Medulla oblongata (tissue), 1 donor: ENCODE measurements at regions not wholly inside any gene's neighbourhood (a gene's known extent, or its start where the extent isn't known, plus 50 kb on each side); places are given as distances from the start of the nearest gene placed in this dataset.

ENCODE experiments used
- DNase-seq: peaks from one replicate; pipeline ENCODE4 v3.0.0-alpha.2; 2015; ENCODE audit errors: extremely low spot score

GRCh38 chr12:61757831-61758505 is 502.2 kb upstream of the USP15 start:
- no peak for DNase-seq

- DNase-seq, result no peak
These were observed 501.5 kb upstream of the USP15 start for GRCh38 chr12:61758661-61759060.

- no peak for DNase-seq
These were observed 494.3 kb upstream of the USP15 start for GRCh38 chr12:61765926-61766325.

GRCh38 chr12:61780435-61780834 is 479.8 kb upstream of the USP15 start:
- DNase-seq, result no peak

- DNase-seq, result no peak
These were observed 479.1 kb upstream of the USP15 start for GRCh38 chr12:61781021-61781581.

GRCh38 chr12:61796846-61797245 is 463.4 kb upstream of the USP15 start:
- DNase-seq, result no peak

GRCh38 chr12:61797266-61797665 is 462.9 kb upstream of the USP15 start:
- no peak for DNase-seq

GRCh38 chr12:61798778-61799177 is 461.4 kb upstream of the USP15 start:
- no peak for DNase-seq

- DNase-seq, result no peak
These were observed 455.9 kb upstream of the USP15 start for GRCh38 chr12:61804301-61804700.

GRCh38 chr12:61808856-61809255 is 451.3 kb upstream of the USP15 start:
- DNase-seq, result no peak

GRCh38 chr12:61810486-61810885 is 449.7 kb upstream of the USP15 start:
- DNase-seq, result no peak

- DNase-seq, result no peak
These were observed 438.8 kb upstream of the USP15 start for GRCh38 chr12:61821381-61821780.

GRCh38 chr12:61823102-61823501 is 437.1 kb upstream of the USP15 start:
- no peak for DNase-seq

GRCh38 chr12:61846765-61847164 is 413.4 kb upstream of the USP15 start:
- DNase-seq, result no peak

GRCh38 chr12:61848893-61849292 is 411.3 kb upstream of the USP15 start:
- DNase-seq, result no peak

- no peak for DNase-seq
These were observed 406.3 kb upstream of the USP15 start for GRCh38 chr12:61853945-61854344.

- no peak for DNase-seq
These were observed 405.3 kb upstream of the USP15 start for GRCh38 chr12:61854902-61855301.

GRCh38 chr12:61857968-61858367 is 402.2 kb upstream of the USP15 start:
- DNase-seq, result no peak

GRCh38 chr12:61860451-61860850 is 399.8 kb upstream of the USP15 start:
- DNase-seq, result no peak

GRCh38 chr12:61862986-61863385 is 397.2 kb upstream of the USP15 start:
- no peak for DNase-seq

GRCh38 chr12:61863811-61864210 is 396.4 kb upstream of the USP15 start:
- DNase-seq, result no peak

GRCh38 chr12:61869796-61870195 is 390.4 kb upstream of the USP15 start:
- no peak for DNase-seq

GRCh38 chr12:61870658-61871484 is 389.3 kb upstream of the USP15 start:
- DNase-seq, result peak; percentile 12
